ENCODE measurements at regions not wholly inside any gene's neighbourhood (a gene's known extent, or its start where the extent isn't known, plus 50 kb on each side); places are given as distances from the start of the nearest gene placed in this dataset.

GRCh38 chr2:198749364-198749763 lies 708.4 kb downstream of the SATB2 start:
- TF ChIP-seq, protein P1, sequence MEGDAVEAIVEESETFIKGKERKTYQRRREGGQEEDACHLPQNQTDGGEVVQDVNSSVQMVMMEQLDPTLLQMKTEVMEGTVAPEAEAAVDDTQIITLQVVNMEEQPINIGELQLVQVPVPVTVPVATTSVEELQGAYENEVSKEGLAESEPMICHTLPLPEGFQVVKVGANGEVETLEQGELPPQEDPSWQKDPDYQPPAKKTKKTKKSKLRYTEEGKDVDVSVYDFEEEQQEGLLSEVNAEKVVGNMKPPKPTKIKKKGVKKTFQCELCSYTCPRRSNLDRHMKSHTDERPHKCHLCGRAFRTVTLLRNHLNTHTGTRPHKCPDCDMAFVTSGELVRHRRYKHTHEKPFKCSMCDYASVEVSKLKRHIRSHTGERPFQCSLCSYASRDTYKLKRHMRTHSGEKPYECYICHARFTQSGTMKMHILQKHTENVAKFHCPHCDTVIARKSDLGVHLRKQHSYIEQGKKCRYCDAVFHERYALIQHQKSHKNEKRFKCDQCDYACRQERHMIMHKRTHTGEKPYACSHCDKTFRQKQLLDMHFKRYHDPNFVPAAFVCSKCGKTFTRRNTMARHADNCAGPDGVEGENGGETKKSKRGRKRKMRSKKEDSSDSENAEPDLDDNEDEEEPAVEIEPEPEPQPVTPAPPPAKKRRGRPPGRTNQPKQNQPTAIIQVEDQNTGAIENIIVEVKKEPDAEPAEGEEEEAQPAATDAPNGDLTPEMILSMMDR (conservative IDR thresholded peaks at IDR 0.05; ENCODE audit: low read depth, low read length), result no peak
- TF ChIP-seq EZH2 (IDR thresholded peaks at IDR 0.05; ENCODE audit: borderline replicate concordance, low read depth, low read length, poor library complexity, severe bottlenecking), result no peak

All from A673 (cell line).